ENCODE measurements at regions not wholly inside any gene's neighbourhood (a gene's known extent, or its start where the extent isn't known, plus 50 kb on each side); places are given as distances from the start of the nearest gene placed in this dataset.
A peak's percentile ranks its signal among the peaks of the same experiment; 100 is the strongest.

DNA sequence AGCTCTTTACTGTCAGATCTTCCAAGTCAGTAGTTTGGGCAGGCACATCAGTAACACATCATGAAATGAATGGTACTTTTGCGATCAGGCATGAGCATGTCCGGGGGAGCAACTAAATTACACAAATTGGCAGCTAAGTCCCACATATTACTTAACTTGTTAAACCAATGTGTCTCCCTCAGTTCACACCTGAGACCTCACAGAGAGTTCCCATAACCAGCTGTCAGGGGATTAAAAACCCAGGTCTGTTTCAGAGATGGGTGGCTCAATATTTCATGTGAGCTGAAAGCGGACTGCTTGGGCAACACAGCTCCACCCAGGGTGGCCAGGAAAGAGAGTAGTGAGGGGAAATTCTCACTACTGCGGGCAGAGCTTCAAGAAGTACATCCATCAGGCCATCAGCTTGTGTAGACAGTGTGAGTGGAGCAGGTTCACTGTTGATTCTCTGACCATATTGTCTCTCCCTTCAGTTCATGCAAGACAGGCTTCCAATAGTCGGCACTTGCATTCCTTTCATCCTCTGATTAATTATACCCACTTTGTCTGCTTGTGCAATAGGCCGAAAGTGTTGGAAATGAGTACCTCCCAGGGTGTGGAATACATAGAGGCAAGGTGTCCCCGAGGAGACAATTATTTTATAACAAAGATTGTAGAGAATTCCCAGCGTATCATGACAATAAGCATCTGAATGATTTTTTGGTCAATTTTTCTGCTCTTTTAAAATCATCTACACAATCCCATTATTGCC lies 139.9 kb downstream of the PTGER3 start:
- Histone ChIP-seq H3K4me1 (ENCODE audit: control insufficient read depth in 2 of 2, insufficient read depth in 2 of 2, low read length in 2 of 2) (peaks cover 0 to 7% of the 10 kb centered on the region in 2 donors), H3K27me3 (ENCODE audit: control insufficient read depth in 2 of 2, insufficient read depth in 1 of 2, low read length in 1 of 2) (no peaks in the 10 kb centered on the region), H3K36me3 (ENCODE audit: control insufficient read depth in 2 of 2, insufficient read depth in 2 of 2, low read length in 1 of 2) (no peaks in the 10 kb centered on the region), H3K27ac (ENCODE audit: low read depth in 1 of 2, low read length in 1 of 2) (no peak overlapping the region), H3K4me3 (ENCODE audit: low read length in 2 of 2) (no peak overlapping the region), H3K9me3 (ENCODE audit: control insufficient read depth in 2 of 2, insufficient read depth in 1 of 2, low read length in 1 of 2) (no peaks in the 10 kb centered on the region)
- DNase-seq (ENCODE audit: low read depth in 6 of 9, low spot score in 9 of 9): no peak
- 95% methylated on average over 8 of the region's 8 CpGs for WGBS

DNA sequence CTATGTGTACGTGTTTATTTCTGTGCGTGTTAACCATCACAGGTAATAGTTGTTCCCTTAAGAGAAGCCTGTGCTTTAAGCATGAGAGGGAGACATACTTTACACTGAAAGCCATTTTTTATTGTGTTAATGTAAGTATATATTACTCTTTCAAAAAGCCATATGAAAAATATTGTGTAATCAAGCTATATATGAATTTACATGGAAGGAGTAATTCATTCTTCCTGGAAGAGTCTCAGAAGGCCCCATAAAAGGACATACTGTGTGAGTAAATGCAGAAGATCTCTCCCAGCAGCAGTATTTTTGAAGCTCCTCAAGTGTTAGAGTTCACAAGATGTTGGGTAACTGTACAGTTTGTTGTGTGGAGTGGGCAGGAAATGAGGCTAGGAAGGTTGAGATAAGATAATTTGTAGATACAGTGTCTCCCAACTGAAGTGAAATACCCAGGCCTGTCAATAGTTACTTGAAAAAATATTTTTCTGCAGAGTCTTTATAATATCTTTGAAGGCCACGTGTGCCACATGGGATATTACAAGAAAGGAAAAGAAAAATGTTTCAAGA lies 138.3 kb downstream of the PTGER3 start:
- WGBS: 64% methylated on average over 3 of the region's 3 CpGs
- H3K27ac ChIP-seq (ENCODE audit: low read depth in 1 of 2, low read length in 1 of 2): peak overlapping the region in 1 of 2 donors; percentile 52
- peaks cover 0 to 7% of the 10 kb centered on the region in 2 donors for H3K4me1 ChIP-seq (ENCODE audit: control insufficient read depth in 2 of 2, insufficient read depth in 2 of 2, low read length in 2 of 2)
- no peaks in the 10 kb centered on the region for H3K9me3 ChIP-seq (ENCODE audit: control insufficient read depth in 2 of 2, insufficient read depth in 1 of 2, low read length in 1 of 2)
- DNase-seq (ENCODE audit: low read depth in 6 of 9, low spot score in 9 of 9): peak in 5 of 9 donors; percentile 4 to 63 (median 23)
- no peak overlapping the region for H3K4me3 ChIP-seq (ENCODE audit: low read length in 2 of 2)
- no peaks in the 10 kb centered on the region for H3K36me3 ChIP-seq (ENCODE audit: control insufficient read depth in 2 of 2, insufficient read depth in 2 of 2, low read length in 1 of 2)
- H3K27me3 ChIP-seq (ENCODE audit: control insufficient read depth in 2 of 2, insufficient read depth in 1 of 2, low read length in 1 of 2): no peaks in the 10 kb centered on the region

GRCh38 chr1:70910013-70910412 lies 137.6 kb downstream of the PTGER3 start:
- no peaks in the 10 kb centered on the region for H3K27me3 ChIP-seq (ENCODE audit: control insufficient read depth in 2 of 2, insufficient read depth in 1 of 2, low read length in 1 of 2)
- H3K9me3 ChIP-seq (ENCODE audit: control insufficient read depth in 2 of 2, insufficient read depth in 1 of 2, low read length in 1 of 2): no peaks in the 10 kb centered on the region
- WGBS: 61% methylated on average over 1 of the region's 1 CpG
- DNase-seq (ENCODE audit: low read depth in 6 of 9, low spot score in 9 of 9): peak in 1 of 9 donors; percentile 33
- no peaks in the 10 kb centered on the region for H3K36me3 ChIP-seq (ENCODE audit: control insufficient read depth in 2 of 2, insufficient read depth in 2 of 2, low read length in 1 of 2)
- no peak overlapping the region for H3K4me3 ChIP-seq (ENCODE audit: low read length in 2 of 2)
- no peak overlapping the region for H3K27ac ChIP-seq (ENCODE audit: low read depth in 1 of 2, low read length in 1 of 2)
- H3K4me1 ChIP-seq (ENCODE audit: control insufficient read depth in 2 of 2, insufficient read depth in 2 of 2, low read length in 2 of 2): peaks cover 0 to 7% of the 10 kb centered on the region in 2 donors

DNA sequence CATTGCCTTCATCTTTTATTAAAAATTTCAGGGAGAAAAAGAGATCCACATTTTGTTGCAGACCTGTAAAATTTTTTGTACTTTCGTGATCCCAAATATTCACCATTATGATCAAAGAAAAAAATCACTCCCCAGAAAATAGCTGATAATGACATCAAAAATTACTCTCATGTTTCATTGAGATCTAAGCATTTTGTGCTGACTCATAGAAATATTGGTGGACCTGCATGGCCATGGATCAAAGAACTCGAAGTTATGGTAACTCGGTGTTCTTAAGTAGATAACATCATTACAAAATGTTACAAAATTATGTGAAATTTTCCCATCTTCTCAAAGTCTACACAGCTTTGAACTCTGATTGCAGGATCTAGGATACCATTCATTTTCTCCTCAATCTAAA lies 135.8 kb downstream of the PTGER3 start:
- Histone ChIP-seq H3K36me3 (ENCODE audit: control insufficient read depth in 2 of 2, insufficient read depth in 2 of 2, low read length in 1 of 2) (no peaks in the 10 kb centered on the region), H3K4me1 (ENCODE audit: control insufficient read depth in 2 of 2, insufficient read depth in 2 of 2, low read length in 2 of 2) (peaks cover 0 to 7% of the 10 kb centered on the region in 2 donors), H3K27ac (ENCODE audit: low read depth in 1 of 2, low read length in 1 of 2) (no peak overlapping the region), H3K27me3 (ENCODE audit: control insufficient read depth in 2 of 2, insufficient read depth in 1 of 2, low read length in 1 of 2) (no peaks in the 10 kb centered on the region), H3K4me3 (ENCODE audit: low read length in 2 of 2) (no peak overlapping the region), H3K9me3 (ENCODE audit: control insufficient read depth in 2 of 2, insufficient read depth in 1 of 2, low read length in 1 of 2) (no peaks in the 10 kb centered on the region)
- no peak for DNase-seq (ENCODE audit: low read depth in 6 of 9, low spot score in 9 of 9)
- 97% methylated on average over 3 of the region's 3 CpGs for WGBS

GRCh38 chr1:70914224-70914623 lies 133.4 kb downstream of the PTGER3 start:
- no peak overlapping the region for H3K27ac ChIP-seq (ENCODE audit: low read depth in 1 of 2, low read length in 1 of 2)
- H3K27me3 ChIP-seq (ENCODE audit: control insufficient read depth in 2 of 2, insufficient read depth in 1 of 2, low read length in 1 of 2): no peaks in the 10 kb centered on the region
- no peak overlapping the region for H3K4me3 ChIP-seq (ENCODE audit: low read length in 2 of 2)
- peaks cover 0 to 7% of the 10 kb centered on the region in 2 donors for H3K4me1 ChIP-seq (ENCODE audit: control insufficient read depth in 2 of 2, insufficient read depth in 2 of 2, low read length in 2 of 2)
- WGBS: 99% methylated on average over 1 of the region's 1 CpG
- H3K36me3 ChIP-seq (ENCODE audit: control insufficient read depth in 2 of 2, insufficient read depth in 2 of 2, low read length in 1 of 2): no peaks in the 10 kb centered on the region
- no peaks in the 10 kb centered on the region for H3K9me3 ChIP-seq (ENCODE audit: control insufficient read depth in 2 of 2, insufficient read depth in 1 of 2, low read length in 1 of 2)
- DNase-seq (ENCODE audit: low read depth in 6 of 9, low spot score in 9 of 9): no peak

- H3K36me3 ChIP-seq (ENCODE audit: control insufficient read depth in 2 of 2, insufficient read depth in 2 of 2, low read length in 1 of 2): no peaks in the 10 kb centered on the region
- 74% methylated on average over 2 of the region's 2 CpGs for WGBS
- H3K9me3 ChIP-seq (ENCODE audit: control insufficient read depth in 2 of 2, insufficient read depth in 1 of 2, low read length in 1 of 2): no peaks in the 10 kb centered on the region
- H3K4me1 ChIP-seq (ENCODE audit: control insufficient read depth in 2 of 2, insufficient read depth in 2 of 2, low read length in 2 of 2): peaks cover 0 to 3% of the 10 kb centered on the region in 2 donors
- H3K4me3 ChIP-seq (ENCODE audit: low read length in 2 of 2): no peak overlapping the region
- no peak overlapping the region for H3K27ac ChIP-seq (ENCODE audit: low read depth in 1 of 2, low read length in 1 of 2)
- no peaks in the 10 kb centered on the region for H3K27me3 ChIP-seq (ENCODE audit: control insufficient read depth in 2 of 2, insufficient read depth in 1 of 2, low read length in 1 of 2)
- no peak for DNase-seq (ENCODE audit: low read depth in 6 of 9, low spot score in 9 of 9)
Measured at GRCh38 chr1:70915258-70916033, 132.2 kb downstream of the PTGER3 start.

DNA sequence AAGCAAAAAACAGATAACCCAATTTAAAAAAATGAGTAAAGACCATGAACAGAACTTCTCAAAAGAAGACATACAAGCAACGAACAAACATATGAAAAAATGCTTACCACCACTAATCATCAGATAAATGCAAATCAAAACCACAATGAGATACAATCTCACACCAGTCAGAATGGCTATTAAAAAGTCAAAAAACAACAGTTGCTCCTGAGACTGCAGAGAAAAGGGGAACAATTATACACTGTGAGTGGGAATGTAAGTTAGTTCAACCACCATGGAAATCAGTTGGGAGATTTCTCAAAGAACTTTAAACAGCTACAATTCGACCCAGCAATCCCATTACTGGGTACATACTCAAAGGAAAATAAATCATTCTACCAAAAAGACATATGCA lies 131.6 kb downstream of the PTGER3 start:
- no peaks in the 10 kb centered on the region for H3K36me3 ChIP-seq (ENCODE audit: control insufficient read depth in 2 of 2, insufficient read depth in 2 of 2, low read length in 1 of 2)
- no peak overlapping the region for H3K27ac ChIP-seq (ENCODE audit: low read depth in 1 of 2, low read length in 1 of 2)
- no peak for DNase-seq (ENCODE audit: low read depth in 6 of 9, low spot score in 9 of 9)
- H3K9me3 ChIP-seq (ENCODE audit: control insufficient read depth in 2 of 2, insufficient read depth in 1 of 2, low read length in 1 of 2): no peaks in the 10 kb centered on the region
- H3K4me1 ChIP-seq (ENCODE audit: control insufficient read depth in 2 of 2, insufficient read depth in 2 of 2, low read length in 2 of 2): no peaks in the 10 kb centered on the region
- 37% methylated on average over 2 of the region's 2 CpGs for WGBS
- H3K27me3 ChIP-seq (ENCODE audit: control insufficient read depth in 2 of 2, insufficient read depth in 1 of 2, low read length in 1 of 2): no peaks in the 10 kb centered on the region
- H3K4me3 ChIP-seq (ENCODE audit: low read length in 2 of 2): no peak overlapping the region

GRCh38 chr1:70919706-70920323 lies 127.8 kb downstream of the PTGER3 start:
- Histone ChIP-seq H3K4me3 (ENCODE audit: low read length in 2 of 2) (no peak overlapping the region), H3K27me3 (ENCODE audit: control insufficient read depth in 2 of 2, insufficient read depth in 1 of 2, low read length in 1 of 2) (no peaks in the 10 kb centered on the region), H3K9me3 (ENCODE audit: control insufficient read depth in 2 of 2, insufficient read depth in 1 of 2, low read length in 1 of 2) (no peaks in the 10 kb centered on the region), H3K27ac (ENCODE audit: low read depth in 1 of 2, low read length in 1 of 2) (no peak overlapping the region), H3K4me1 (ENCODE audit: control insufficient read depth in 2 of 2, insufficient read depth in 2 of 2, low read length in 2 of 2) (no peaks in the 10 kb centered on the region), H3K36me3 (ENCODE audit: control insufficient read depth in 2 of 2, insufficient read depth in 2 of 2, low read length in 1 of 2) (no peaks in the 10 kb centered on the region)
- no peak for DNase-seq (ENCODE audit: low read depth in 6 of 9, low spot score in 9 of 9)
- 97% methylated on average over 1 of the region's 1 CpG for WGBS

Measured in thymus (tissue), 11 donors.